Epithelial cell of proximal tubule (primary cell): ENCODE measurements at regions not wholly inside any gene's neighbourhood (a gene's known extent, or its start where the extent isn't known, plus 50 kb on each side); places are given as distances from the start of the nearest gene placed in this dataset.

Source experiments
- DNase-seq: peaks from one replicate; pipeline ENCODE4 v3.0.0-alpha.2; 2011; ENCODE audit warnings: low read depth
- H3K4me3 ChIP-seq: 2 replicates; pipeline ENCODE4 v1.5.1; 2011; ENCODE audit warnings: low read depth, mild to moderate bottlenecking, low read length
- TF ChIP-seq, protein P1 (sequence below): conservative IDR thresholded peaks from 2 replicates; pipeline ENCODE4 v1.5.1; 2012; ENCODE audit warnings: low read depth, mild to moderate bottlenecking, low read length

- DNase-seq, result no peak
- TF ChIP-seq, protein P1, sequence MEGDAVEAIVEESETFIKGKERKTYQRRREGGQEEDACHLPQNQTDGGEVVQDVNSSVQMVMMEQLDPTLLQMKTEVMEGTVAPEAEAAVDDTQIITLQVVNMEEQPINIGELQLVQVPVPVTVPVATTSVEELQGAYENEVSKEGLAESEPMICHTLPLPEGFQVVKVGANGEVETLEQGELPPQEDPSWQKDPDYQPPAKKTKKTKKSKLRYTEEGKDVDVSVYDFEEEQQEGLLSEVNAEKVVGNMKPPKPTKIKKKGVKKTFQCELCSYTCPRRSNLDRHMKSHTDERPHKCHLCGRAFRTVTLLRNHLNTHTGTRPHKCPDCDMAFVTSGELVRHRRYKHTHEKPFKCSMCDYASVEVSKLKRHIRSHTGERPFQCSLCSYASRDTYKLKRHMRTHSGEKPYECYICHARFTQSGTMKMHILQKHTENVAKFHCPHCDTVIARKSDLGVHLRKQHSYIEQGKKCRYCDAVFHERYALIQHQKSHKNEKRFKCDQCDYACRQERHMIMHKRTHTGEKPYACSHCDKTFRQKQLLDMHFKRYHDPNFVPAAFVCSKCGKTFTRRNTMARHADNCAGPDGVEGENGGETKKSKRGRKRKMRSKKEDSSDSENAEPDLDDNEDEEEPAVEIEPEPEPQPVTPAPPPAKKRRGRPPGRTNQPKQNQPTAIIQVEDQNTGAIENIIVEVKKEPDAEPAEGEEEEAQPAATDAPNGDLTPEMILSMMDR, result no peak
- H3K4me3 ChIP-seq, result no peak overlapping the region
Observed at GRCh38 chr1:14500041-14500440, 98.4 kb upstream of the KAZN start.

- TF ChIP-seq, protein P1, result no peak
- no peak for DNase-seq
- no peak overlapping the region for H3K4me3 ChIP-seq
Observed at GRCh38 chr1:14500912-14501311, 97.6 kb upstream of the KAZN start.

GRCh38 chr1:14504517-14504916 is 94.0 kb upstream of the KAZN start:
- H3K4me3 ChIP-seq, result no peak overlapping the region
- no peak for DNase-seq
- TF ChIP-seq, protein P1, result no peak

DNA sequence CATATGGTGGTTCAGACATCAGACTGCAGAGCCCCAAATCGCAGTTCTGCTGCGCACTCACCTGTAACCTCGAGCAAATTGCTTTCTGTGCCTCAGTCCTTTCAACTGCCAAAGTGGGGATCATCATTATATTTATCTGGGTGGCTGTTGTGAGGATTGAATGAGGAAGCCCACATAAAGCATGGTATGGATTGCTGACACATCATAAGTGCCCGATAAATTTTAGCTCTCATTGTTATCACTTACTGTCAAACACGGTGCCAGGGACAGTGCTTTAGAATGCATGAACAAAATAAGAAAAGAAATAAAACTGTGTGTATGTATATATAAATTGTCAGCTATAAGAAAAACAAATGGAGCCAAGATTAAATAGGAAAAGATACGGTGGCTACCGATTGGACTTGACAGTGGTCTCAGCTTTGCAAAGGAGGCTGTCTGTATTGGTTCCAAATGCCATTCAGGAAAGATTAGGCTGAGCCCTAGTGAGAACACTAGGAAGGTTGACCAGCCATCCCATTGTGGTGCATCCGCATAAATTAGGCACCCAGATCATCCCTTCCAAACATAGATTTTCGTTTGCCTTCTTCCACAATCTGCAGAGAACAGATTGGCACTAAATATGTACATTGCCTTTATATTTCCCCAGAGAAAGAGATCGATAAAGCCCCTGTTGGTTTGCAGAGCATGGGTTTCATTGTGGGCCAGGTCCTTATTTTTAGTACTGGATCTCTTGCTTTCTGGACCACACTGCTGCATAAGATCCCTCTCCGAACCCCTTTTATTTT is 91.8 kb upstream of the KAZN start:
- TF ChIP-seq, protein P1, result no peak
- H3K4me3 ChIP-seq, result no peak overlapping the region
- DNase-seq, result no peak

DNA sequence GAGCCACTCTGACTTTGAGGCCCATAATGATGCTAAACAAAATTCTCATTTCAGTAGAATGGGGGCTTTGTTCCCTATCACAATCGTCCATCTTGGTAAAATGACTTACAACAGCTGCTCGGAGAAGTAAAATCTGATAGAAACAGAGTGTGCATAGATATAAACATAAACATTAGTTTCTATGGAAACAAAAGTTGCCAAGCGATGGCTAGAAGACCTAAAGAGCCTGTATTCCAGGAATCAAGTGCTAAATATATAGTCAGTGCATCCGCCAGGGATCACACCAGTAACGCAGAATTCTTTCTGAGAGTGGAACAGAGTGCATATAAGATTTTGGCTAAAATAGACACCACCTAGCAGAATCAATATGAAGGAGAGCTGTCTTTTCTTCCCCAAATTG is 91.2 kb upstream of the KAZN start:
- no peak overlapping the region for H3K4me3 ChIP-seq
- DNase-seq, result no peak
- TF ChIP-seq, protein P1, result no peak

DNA sequence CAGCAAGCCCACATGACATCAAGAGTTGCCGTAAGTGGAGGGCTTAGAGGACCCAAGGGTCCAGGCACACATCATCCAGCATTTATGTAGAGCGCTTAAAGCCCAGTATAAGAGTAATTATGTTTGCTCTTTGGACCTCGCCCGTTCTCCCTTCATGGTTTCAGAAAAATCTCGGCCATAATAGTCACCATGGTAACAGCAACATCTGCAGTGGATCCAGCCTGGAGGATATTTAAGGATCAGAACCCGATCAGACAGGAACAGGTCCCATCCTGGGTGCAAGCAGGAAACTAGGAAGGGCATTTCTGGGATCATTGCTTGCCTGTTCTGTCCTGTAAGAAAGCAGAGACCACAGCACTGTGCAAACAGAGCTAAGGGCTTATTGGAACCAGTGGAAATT is 89.9 kb upstream of the KAZN start:
- no peak for DNase-seq
- TF ChIP-seq, protein P1, result no peak
- H3K4me3 ChIP-seq, result no peak overlapping the region

DNA sequence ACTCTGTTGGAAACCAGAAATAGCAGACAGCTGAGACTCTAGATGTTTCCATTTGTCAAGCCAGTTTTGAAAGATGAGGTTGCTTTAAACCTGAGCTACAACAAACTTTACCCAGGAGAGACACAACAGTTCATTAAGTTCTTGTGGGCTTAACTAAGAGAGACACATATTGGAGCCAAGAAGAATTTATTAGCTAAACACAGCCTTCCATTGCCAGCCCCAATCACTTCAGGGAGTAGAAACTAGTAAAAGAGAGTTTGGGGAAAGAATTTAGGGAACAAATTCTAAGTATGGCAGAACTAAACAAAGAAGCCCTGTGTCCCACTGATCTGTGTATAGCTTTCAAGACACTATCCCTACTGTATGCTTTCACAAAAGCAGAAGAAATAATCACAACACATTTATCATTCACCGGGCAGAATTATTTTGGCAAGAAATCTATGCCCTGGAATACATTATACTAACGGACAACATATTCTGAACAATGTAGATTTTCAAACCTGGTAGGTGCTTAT is 87.3 kb upstream of the KAZN start:
- no peak for DNase-seq
- TF ChIP-seq, protein P1, result no peak
- H3K4me3 ChIP-seq, result no peak overlapping the region
